Thoracic aorta (tissue), 2 donors: ENCODE measurements at regions not wholly inside any gene's neighbourhood (a gene's known extent, or its start where the extent isn't known, plus 50 kb on each side); places are given as distances from the start of the nearest gene placed in this dataset.

Experiments used
- ATAC-seq: fragments of 150-250 bp; one replicate; pipeline ENCODE4 v1.8.0; 2017; ENCODE audit warnings: low read depth; ENCODE audit not compliant: insufficient number of reproducible peaks, low FRiP score
- DNase-seq: peaks from one replicate; pipeline ENCODE4 v3.0.0-alpha.2; 2020; ENCODE audit warnings: low spot score
- H3K27ac ChIP-seq, 2 donors: fragments of 200-600 bp; sonication (generic); 1 replicate in 1 of 2; 2 replicates in 1 of 2; pipeline ENCODE4 v1.5.1; 2016; ENCODE audit warnings: mild to moderate bottlenecking in 2 of 2, moderate library complexity in 2 of 2
- H3K27me3 ChIP-seq: fragments of 200-600 bp; sonication (generic); replicated peaks from 2 replicates; pipeline ENCODE4 v1.6.0; 2016; ENCODE audit warnings: mild to moderate bottlenecking; ENCODE audit not compliant: insufficient read depth
- H3K36me3 ChIP-seq: fragments of 200-600 bp; sonication (generic); one replicate; pipeline ENCODE4 v1.5.1; 2016
- H3K4me1 ChIP-seq, 2 donors: fragments of 200-600 bp; sonication (generic); 1 replicate in 1 of 2; 2 replicates in 1 of 2; pipeline versions ENCODE4 v1.5.1 to v1.6.0; 2016; ENCODE audit warnings: low read depth in 2 of 2, mild to moderate bottlenecking in 1 of 2; ENCODE audit not compliant: control insufficient read depth in 1 of 2
- H3K4me3 ChIP-seq: fragments of 200-600 bp; sonication (generic); 2 replicates; pipeline ENCODE4 v1.5.1; 2016; ENCODE audit warnings: mild to moderate bottlenecking
- H3K9me3 ChIP-seq: fragments of 200-600 bp; sonication (generic); 2 replicates; pipeline ENCODE4 v1.5.1; 2016
- TF ChIP-seq, protein P1 (sequence below): fragments of 200-600 bp; sonication (generic); IDR thresholded peaks from one replicate; pipeline ENCODE4 v1.5.1; 2019; ENCODE audit warnings: antibody characterized with exemption

DNA sequence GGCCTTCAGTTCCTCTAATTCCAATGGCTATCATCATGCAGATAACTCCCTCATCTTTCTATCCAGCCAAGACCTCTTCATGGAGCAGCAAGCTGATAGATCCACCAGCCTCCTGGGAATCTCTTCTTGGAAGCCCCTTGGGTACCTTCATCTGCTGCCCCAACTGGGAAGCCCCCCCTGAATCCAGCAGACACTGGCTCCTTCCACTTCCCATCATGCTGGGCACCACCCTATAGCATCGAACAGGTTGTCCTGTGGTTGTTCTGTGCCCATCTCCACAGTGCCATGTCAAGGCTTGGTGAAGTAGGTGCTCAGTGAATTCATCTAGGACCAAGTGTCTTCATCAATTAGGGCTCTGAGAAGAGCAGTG lies 410.4 kb upstream of the KLF4 start:
- no peak overlapping the region for H3K4me3 ChIP-seq
- no peaks in the 10 kb centered on the region for H3K27me3 ChIP-seq
- TF ChIP-seq, protein P1, sequence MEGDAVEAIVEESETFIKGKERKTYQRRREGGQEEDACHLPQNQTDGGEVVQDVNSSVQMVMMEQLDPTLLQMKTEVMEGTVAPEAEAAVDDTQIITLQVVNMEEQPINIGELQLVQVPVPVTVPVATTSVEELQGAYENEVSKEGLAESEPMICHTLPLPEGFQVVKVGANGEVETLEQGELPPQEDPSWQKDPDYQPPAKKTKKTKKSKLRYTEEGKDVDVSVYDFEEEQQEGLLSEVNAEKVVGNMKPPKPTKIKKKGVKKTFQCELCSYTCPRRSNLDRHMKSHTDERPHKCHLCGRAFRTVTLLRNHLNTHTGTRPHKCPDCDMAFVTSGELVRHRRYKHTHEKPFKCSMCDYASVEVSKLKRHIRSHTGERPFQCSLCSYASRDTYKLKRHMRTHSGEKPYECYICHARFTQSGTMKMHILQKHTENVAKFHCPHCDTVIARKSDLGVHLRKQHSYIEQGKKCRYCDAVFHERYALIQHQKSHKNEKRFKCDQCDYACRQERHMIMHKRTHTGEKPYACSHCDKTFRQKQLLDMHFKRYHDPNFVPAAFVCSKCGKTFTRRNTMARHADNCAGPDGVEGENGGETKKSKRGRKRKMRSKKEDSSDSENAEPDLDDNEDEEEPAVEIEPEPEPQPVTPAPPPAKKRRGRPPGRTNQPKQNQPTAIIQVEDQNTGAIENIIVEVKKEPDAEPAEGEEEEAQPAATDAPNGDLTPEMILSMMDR: no peak
- ATAC-seq: no peak
- no peaks in the 10 kb centered on the region for H3K9me3 ChIP-seq
- no peak overlapping the region for H3K27ac ChIP-seq
- no peak for DNase-seq
- H3K36me3 ChIP-seq: no peaks in the 10 kb centered on the region
- H3K4me1 ChIP-seq: no peaks in the 10 kb centered on the region

DNA sequence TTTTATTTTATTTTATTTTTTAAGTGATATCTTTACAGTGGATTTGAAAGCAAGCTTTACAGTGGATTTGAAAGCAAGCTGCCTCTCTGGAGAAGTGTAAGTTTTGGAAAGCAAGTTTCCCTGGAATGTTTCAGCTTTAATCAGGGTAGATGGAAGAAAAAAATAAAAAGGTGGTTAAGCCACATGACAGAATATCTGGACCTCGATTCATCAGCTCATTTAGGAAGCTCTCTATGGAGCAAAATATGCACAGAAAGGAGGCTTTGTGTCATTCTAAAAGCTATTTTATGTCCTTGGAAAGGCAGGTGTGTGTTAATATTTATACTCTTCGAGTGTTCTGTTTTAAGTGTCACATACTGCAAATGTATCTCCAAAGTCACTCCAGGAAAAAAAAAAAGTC lies 409.2 kb upstream of the KLF4 start:
- no peak overlapping the region for H3K27ac ChIP-seq
- no peaks in the 10 kb centered on the region for H3K4me1 ChIP-seq
- H3K27me3 ChIP-seq: no peaks in the 10 kb centered on the region
- no peak for ATAC-seq
- no peak for DNase-seq
- no peaks in the 10 kb centered on the region for H3K9me3 ChIP-seq
- no peak overlapping the region for H3K4me3 ChIP-seq
- no peaks in the 10 kb centered on the region for H3K36me3 ChIP-seq
- TF ChIP-seq, protein P1: no peak

DNA sequence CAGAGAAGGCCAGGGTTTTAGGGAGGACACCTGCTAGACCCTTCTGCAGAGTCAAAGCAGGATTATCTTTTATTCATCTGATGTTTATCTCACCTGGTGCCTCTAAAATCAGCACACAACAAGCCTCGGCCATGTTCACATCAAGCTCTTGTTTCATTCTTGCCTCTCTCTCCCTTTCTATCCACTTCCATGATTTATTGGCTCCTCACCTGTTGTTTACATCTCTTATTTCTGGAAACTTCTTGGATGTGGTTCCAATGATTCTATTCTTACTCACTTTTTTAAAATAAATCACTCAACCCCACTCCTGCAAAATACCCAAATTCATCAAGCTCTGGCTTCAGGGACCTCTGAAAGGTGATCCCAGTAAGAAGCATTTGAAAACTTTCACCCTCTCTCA lies 407.0 kb upstream of the KLF4 start:
- H3K27ac ChIP-seq: no peak overlapping the region
- no peaks in the 10 kb centered on the region for H3K36me3 ChIP-seq
- no peak for ATAC-seq
- H3K27me3 ChIP-seq: no peaks in the 10 kb centered on the region
- H3K4me3 ChIP-seq: no peak overlapping the region
- H3K4me1 ChIP-seq: no peaks in the 10 kb centered on the region
- TF ChIP-seq, protein P1: no peak
- no peak for DNase-seq
- H3K9me3 ChIP-seq: no peaks in the 10 kb centered on the region

DNA sequence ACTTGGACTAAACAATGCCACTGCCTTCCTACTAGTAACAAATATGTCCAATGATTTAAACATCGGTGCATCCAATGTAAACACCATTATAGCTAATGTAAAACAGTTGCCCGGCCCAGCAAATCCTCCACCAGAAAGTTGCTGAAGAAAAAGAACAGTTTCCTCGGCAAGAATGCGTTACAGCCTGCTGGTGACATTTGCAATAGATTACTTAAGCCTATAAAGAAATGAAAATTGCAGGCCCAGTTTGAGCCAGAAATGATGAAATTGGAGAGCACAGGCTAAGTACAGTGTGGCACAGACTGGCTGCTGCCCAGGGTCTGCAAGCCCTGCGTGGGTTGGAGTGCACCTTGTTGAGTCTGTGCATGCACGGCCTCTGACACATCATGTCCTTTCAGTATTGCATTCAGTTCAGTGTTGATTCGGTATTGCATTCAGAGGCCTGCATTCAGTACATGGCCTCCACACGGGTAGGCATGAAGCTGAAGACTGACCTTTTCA lies 406.0 kb upstream of the KLF4 start:
- Histone ChIP-seq H3K27ac (no peak overlapping the region), H3K9me3 (peaks cover 3% of the 10 kb centered on the region)
- no peak for DNase-seq

DNA sequence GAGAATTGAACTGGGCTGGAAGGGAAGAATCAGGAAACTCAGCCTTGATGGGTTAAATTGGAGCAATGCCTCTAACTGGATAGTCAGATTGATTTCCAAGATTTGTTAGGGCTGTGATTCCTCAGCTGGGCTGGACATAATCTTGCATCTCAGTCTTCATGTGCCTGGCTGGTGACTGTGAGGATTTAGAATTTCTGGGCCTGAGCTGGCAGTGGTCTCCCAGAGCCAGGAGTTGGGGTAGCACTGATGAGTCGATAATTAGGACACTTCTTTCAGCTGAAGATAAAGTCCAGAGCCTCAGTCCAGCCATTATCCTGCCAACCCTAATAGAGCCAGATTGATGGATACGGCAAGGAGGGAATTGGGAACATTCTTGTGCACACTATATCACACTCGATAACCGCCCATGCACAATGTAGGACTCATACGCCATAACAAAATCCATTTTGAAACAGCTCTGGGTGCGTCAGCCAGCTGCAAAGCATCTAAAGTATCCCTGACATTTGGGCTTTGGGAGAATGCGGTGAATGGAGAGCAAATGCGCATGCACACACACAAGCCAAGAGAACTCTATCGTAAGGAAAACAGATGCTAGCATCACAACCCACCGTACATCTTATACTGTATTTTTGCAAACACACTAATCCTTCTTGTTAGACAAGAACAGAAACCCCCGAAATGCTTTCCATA lies 405.1 kb upstream of the KLF4 start:
- DNase-seq: no peak
- no peak overlapping the region for H3K4me3 ChIP-seq
- peaks cover 5% of the 10 kb centered on the region for H3K9me3 ChIP-seq
- no peaks in the 10 kb centered on the region for H3K27me3 ChIP-seq
- no peaks in the 10 kb centered on the region for H3K4me1 ChIP-seq
- no peaks in the 10 kb centered on the region for H3K36me3 ChIP-seq
- TF ChIP-seq, protein P1: no peak
- H3K27ac ChIP-seq: no peak overlapping the region
- no peak for ATAC-seq

More for the DNA sequence above, 406.0 kb upstream of the KLF4 start:
- Histone ChIP-seq H3K4me1 (no peaks in the 10 kb centered on the region), H3K27me3 (no peaks in the 10 kb centered on the region), H3K36me3 (no peaks in the 10 kb centered on the region), H3K4me3 (no peak overlapping the region)
- ATAC-seq: no peak
- TF ChIP-seq, protein P1: no peak
